ENCODE measurements at regions not wholly inside any gene's neighbourhood (a gene's known extent, or its start where the extent isn't known, plus 50 kb on each side); places are given as distances from the start of the nearest gene placed in this dataset.

- TF ChIP-seq, protein P1, sequence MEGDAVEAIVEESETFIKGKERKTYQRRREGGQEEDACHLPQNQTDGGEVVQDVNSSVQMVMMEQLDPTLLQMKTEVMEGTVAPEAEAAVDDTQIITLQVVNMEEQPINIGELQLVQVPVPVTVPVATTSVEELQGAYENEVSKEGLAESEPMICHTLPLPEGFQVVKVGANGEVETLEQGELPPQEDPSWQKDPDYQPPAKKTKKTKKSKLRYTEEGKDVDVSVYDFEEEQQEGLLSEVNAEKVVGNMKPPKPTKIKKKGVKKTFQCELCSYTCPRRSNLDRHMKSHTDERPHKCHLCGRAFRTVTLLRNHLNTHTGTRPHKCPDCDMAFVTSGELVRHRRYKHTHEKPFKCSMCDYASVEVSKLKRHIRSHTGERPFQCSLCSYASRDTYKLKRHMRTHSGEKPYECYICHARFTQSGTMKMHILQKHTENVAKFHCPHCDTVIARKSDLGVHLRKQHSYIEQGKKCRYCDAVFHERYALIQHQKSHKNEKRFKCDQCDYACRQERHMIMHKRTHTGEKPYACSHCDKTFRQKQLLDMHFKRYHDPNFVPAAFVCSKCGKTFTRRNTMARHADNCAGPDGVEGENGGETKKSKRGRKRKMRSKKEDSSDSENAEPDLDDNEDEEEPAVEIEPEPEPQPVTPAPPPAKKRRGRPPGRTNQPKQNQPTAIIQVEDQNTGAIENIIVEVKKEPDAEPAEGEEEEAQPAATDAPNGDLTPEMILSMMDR (conservative IDR thresholded peaks at IDR 0.05) = no peak
- H3K27ac ChIP-seq = no peak overlapping the region
These were observed 774.9 kb downstream of the CDH8 start for GRCh38 chr16:61261315-61261714.

- H3K27ac ChIP-seq = no peak overlapping the region
- TF ChIP-seq, protein P1 (conservative IDR thresholded peaks at IDR 0.05) = no peak
These were observed 789.6 kb downstream of the CDH8 start for GRCh38 chr16:61246592-61246991.

DNA sequence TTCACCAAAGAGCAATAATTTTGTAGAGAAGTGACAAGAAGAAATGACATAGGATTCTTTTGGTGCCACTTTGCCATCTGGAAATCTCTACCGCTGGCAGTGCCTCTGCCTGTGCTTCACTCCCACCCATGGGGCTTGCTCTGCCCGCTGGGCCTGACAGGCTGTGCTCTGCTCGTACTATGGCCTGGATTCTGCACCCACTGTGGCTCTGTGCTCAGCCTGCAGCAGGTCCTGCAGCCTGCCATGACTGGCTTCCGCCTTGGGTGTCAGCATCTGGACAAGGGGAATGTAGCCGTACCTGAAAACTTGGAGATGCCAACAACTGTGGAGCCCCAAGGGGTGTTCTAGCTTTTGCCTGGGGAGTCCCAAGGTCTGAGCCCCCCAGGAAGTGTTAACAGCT is 792.3 kb downstream of the CDH8 start:
- no peak overlapping the region for H3K27ac ChIP-seq
- TF ChIP-seq, protein P1 (conservative IDR thresholded peaks at IDR 0.05) = no peak

GRCh38 chr16:61237884-61238485 is 798.3 kb downstream of the CDH8 start:
- H3K27ac ChIP-seq = no peak overlapping the region
- TF ChIP-seq, protein P1 (conservative IDR thresholded peaks at IDR 0.05) = no peak

DNA sequence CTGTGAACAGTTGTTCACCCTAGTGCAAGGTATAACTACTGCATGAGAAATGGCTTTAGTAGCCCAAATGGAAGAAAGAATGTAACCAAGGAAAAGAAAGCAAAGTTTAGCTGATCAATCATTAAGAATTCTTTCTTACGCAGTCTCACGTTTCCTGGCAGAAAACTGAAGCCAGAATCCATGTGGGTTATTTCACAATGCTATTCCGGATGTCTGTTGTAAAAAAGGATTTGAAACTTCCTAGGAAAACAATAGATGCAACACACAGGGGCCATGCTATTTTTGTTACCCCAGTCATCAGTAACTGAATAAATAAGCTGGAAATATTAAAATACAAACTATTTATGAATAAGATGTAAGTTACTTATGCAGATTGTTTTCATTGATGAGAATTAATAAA is 802.5 kb downstream of the CDH8 start:
- TF ChIP-seq, protein P1 (conservative IDR thresholded peaks at IDR 0.05) = no peak
- no peak overlapping the region for H3K27ac ChIP-seq

GRCh38 chr16:61228371-61228770 is 807.9 kb downstream of the CDH8 start:
- no peak overlapping the region for H3K27ac ChIP-seq
- TF ChIP-seq, protein P1 (conservative IDR thresholded peaks at IDR 0.05) = no peak

GRCh38 chr16:61215605-61216004 is 820.6 kb downstream of the CDH8 start:
- no peak overlapping the region for H3K27ac ChIP-seq
- TF ChIP-seq, protein P1 (conservative IDR thresholded peaks at IDR 0.05) = no peak
